H9 (cell line): ENCODE measurements at regions not wholly inside any gene's neighbourhood (a gene's known extent, or its start where the extent isn't known, plus 50 kb on each side); places are given as distances from the start of the nearest gene placed in this dataset.

Source experiments
- DNase-seq: peaks from one replicate; pipeline ENCODE4 v3.0.0-alpha.2; 2017
- H2AFZ ChIP-seq: one replicate; pipeline ENCODE4 v1.6.1; 2013; ENCODE audit warnings: mild to moderate bottlenecking, low read length, control low read depth, moderate library complexity
- H2AK5ac ChIP-seq: 2 replicates; pipeline ENCODE4 v1.6.1; 2013; ENCODE audit warnings: low read length, control low read depth, mixed read lengths; ENCODE audit not compliant: insufficient read length
- H2BK120ac ChIP-seq: one replicate; pipeline ENCODE4 v1.6.1; 2013; ENCODE audit warnings: low read depth, mild to moderate bottlenecking, low read length, control low read depth, inconsistent platforms; ENCODE audit not compliant: poor library complexity, severe bottlenecking
- H2BK12ac ChIP-seq: 2 replicates; pipeline ENCODE4 v1.6.1; 2013; ENCODE audit warnings: low read length, control low read depth, mixed read lengths, low read depth; ENCODE audit not compliant: insufficient read length
- H2BK15ac ChIP-seq: 2 replicates; pipeline ENCODE4 v1.6.1; 2013; ENCODE audit warnings: low read depth, low read length, control low read depth
- H2BK20ac ChIP-seq: one replicate; pipeline ENCODE4 v1.6.1; 2013; ENCODE audit warnings: low read depth, mild to moderate bottlenecking, low read length, control low read depth, inconsistent platforms; ENCODE audit not compliant: poor library complexity, severe bottlenecking
- H2BK5ac ChIP-seq: 2 replicates; pipeline ENCODE4 v1.6.1; 2013; ENCODE audit warnings: low read length, control low read depth, mixed read lengths; ENCODE audit not compliant: insufficient read length
- H3K14ac ChIP-seq: 2 replicates; pipeline ENCODE4 v1.6.1; 2013; ENCODE audit warnings: low read length, control low read depth; ENCODE audit not compliant: insufficient read depth
- H3K18ac ChIP-seq: 2 replicates; pipeline ENCODE4 v1.6.1; 2013; ENCODE audit warnings: low read depth, mild to moderate bottlenecking, mixed read lengths, low read length, control low read depth; ENCODE audit not compliant: insufficient read length
- H3K23ac ChIP-seq: 2 replicates; pipeline ENCODE4 v1.6.1; 2013; ENCODE audit warnings: low read length, control low read depth, mixed read lengths, low read depth; ENCODE audit not compliant: insufficient read length
- H3K23me2 ChIP-seq: 2 replicates; pipeline ENCODE4 v1.6.1; 2013; ENCODE audit warnings: low read depth, mild to moderate bottlenecking, mixed read lengths, low read length, control low read depth; ENCODE audit not compliant: insufficient read length, poor library complexity, severe bottlenecking
- H3K27ac ChIP-seq: 2 replicates; pipeline ENCODE4 v1.5.1; 2013; ENCODE audit warnings: low read length, control low read depth, mixed read lengths, low read depth; ENCODE audit not compliant: insufficient read length
- H3K27me3 ChIP-seq: 2 replicates; pipeline ENCODE4 v1.6.1; 2013; ENCODE audit warnings: low read length, control low read depth, inconsistent platforms; ENCODE audit not compliant: insufficient read depth
- H3K4ac ChIP-seq: 2 replicates; pipeline ENCODE4 v1.6.1; 2013; ENCODE audit warnings: low read depth, mild to moderate bottlenecking, control low read depth, inconsistent platforms, low read length, moderate library complexity
- H3K4me1 ChIP-seq: 2 replicates; pipeline ENCODE4 v1.6.1; 2013; ENCODE audit warnings: low read length, control low read depth, inconsistent platforms; ENCODE audit not compliant: insufficient read depth
- H3K4me2 ChIP-seq: 2 replicates; pipeline ENCODE4 v1.6.1; 2013; ENCODE audit warnings: low read length, control low read depth, mixed read lengths; ENCODE audit not compliant: insufficient read length, insufficient read depth
- H3K56ac ChIP-seq: 2 replicates; pipeline ENCODE4 v1.6.1; 2013; ENCODE audit warnings: low read depth, mild to moderate bottlenecking, mixed read lengths, low read length, control low read depth; ENCODE audit not compliant: insufficient read length
- H3K79me1 ChIP-seq: 2 replicates; pipeline ENCODE4 v1.6.1; 2013; ENCODE audit warnings: low read depth, mild to moderate bottlenecking, moderate library complexity, low read length, control low read depth, inconsistent platforms; ENCODE audit not compliant: insufficient read depth, poor library complexity, severe bottlenecking
- H3K79me2 ChIP-seq: 2 replicates; pipeline ENCODE4 v1.6.1; 2013; ENCODE audit warnings: low read length, control low read depth, inconsistent platforms; ENCODE audit not compliant: insufficient read depth
- H3K9ac ChIP-seq: 2 replicates; pipeline ENCODE4 v1.6.1; 2013; ENCODE audit warnings: low read length, control low read depth, mixed read lengths; ENCODE audit not compliant: insufficient read length; ENCODE audit errors: extremely low read depth
- H3K9me3 ChIP-seq: one replicate; pipeline ENCODE4 v1.6.1; 2013; ENCODE audit warnings: low read depth, low read length, inconsistent platforms; ENCODE audit not compliant: control insufficient read depth
- H3T11ph ChIP-seq: one replicate; pipeline ENCODE4 v1.6.1; 2013; ENCODE audit warnings: mild to moderate bottlenecking, low read length, control low read depth, inconsistent platforms
- H4K20me1 ChIP-seq: one replicate; pipeline ENCODE4 v1.6.1; 2013; ENCODE audit not compliant: control insufficient read depth, insufficient read length, insufficient read depth
- H4K5ac ChIP-seq: 2 replicates; pipeline ENCODE4 v1.6.1; 2013; ENCODE audit warnings: low read depth, mild to moderate bottlenecking, mixed read lengths, low read length, control low read depth; ENCODE audit not compliant: insufficient read length
- H4K8ac ChIP-seq: replicated peaks from 2 replicates; pipeline ENCODE4 v1.6.1; 2013; ENCODE audit warnings: low read length, control low read depth, mixed read lengths, low read depth; ENCODE audit not compliant: insufficient read length
- H4K91ac ChIP-seq: 2 replicates; pipeline ENCODE4 v1.6.1; 2013; ENCODE audit warnings: low read depth, mild to moderate bottlenecking, moderate library complexity, mixed read lengths, low read length, control low read depth; ENCODE audit not compliant: insufficient read length
- H3K27ac Mint-ChIP-seq, 3 experiments: 2 replicates in 2 of 3; 3 replicates in 1 of 3; pipeline ENCODE4 v1.8.0; 2020 to 2021; ENCODE audit warnings: mixed read lengths in 3 of 3, mild to moderate bottlenecking in 1 of 3, moderate library complexity in 1 of 3
- H3K27me3 Mint-ChIP-seq: 2 replicates; pipeline ENCODE4 v1.8.0; 2021; ENCODE audit warnings: low read depth, mild to moderate bottlenecking, moderate library complexity, mixed read lengths
- H3K36me3 Mint-ChIP-seq, 3 experiments: 2 replicates in 2 of 3; 3 replicates in 1 of 3; pipeline ENCODE4 v1.8.0; 2020 to 2021; ENCODE audit warnings: low read depth in 3 of 3, mixed read lengths in 3 of 3; ENCODE audit not compliant: insufficient read depth in 1 of 3
- H3K4me1 Mint-ChIP-seq, 2 experiments: 2 replicates each; pipeline ENCODE4 v1.8.0; 2020; ENCODE audit warnings: mixed read lengths in 2 of 2
- H3K4me3 Mint-ChIP-seq, 2 experiments: 2 replicates in 1 of 2; 3 replicates in 1 of 2; pipeline ENCODE4 v1.8.0; 2020 to 2021; ENCODE audit warnings: mild to moderate bottlenecking in 2 of 2, mixed read lengths in 2 of 2, moderate library complexity in 1 of 2
- H3K9me3 Mint-ChIP-seq, 2 experiments: 2 replicates in 1 of 2; 3 replicates in 1 of 2; pipeline ENCODE4 v1.8.0; 2020; ENCODE audit warnings: mild to moderate bottlenecking in 2 of 2, mixed read lengths in 2 of 2, moderate library complexity in 1 of 2
- WGBS: extraction: QIAGEN DNeasy Blood & Tissue Kit; methylation state at CpG from one replicate; pipeline ENCODE4 v1.1.7; 2013; ENCODE audit warnings: missing lambda C conversion rate, low lambda C conversion rate, mixed read lengths; ENCODE audit not compliant: insufficient read length; ENCODE audit errors: extremely low coverage; 5-methylcytosine and 5-hydroxymethylcytosine counted together
- TF ChIP-seq, protein P1 (sequence below): fragments of 200-600 bp; sonication (generic); conservative IDR thresholded peaks from 3 replicates; pipeline ENCODE4 v1.8.0; 2021; ENCODE audit warnings: antibody characterized with exemption, mild to moderate bottlenecking

GRCh38 chr9:2524601-2525000, 97.0 kb upstream of the VLDLR start:
- Mint-ChIP-seq H3K36me3 (peaks cover 25 to 45% (median 29%) of the 10 kb centered on the region in 3 experiments), H3K27me3 (no peaks in the 10 kb centered on the region), H3K4me1 (peaks cover 4 to 12% of the 10 kb centered on the region in 2 experiments), H3K4me3 (no peak overlapping the region), H3K27ac (no peak overlapping the region), H3K9me3 (peaks cover 5 to 13% of the 10 kb centered on the region in 2 experiments)
- DNase-seq, result no peak
- no peak overlapping the region for H4K91ac ChIP-seq
- no peak overlapping the region for H3K18ac ChIP-seq
- H2BK12ac ChIP-seq, result no peak overlapping the region
- no peak overlapping the region for H2AK5ac ChIP-seq
- H2BK15ac ChIP-seq, result no peak overlapping the region
- H3K56ac ChIP-seq, result no peak overlapping the region
- H3K9ac ChIP-seq, result no peak overlapping the region
- H3K79me1 ChIP-seq, result no peaks in the 10 kb centered on the region
- no peak overlapping the region for H3K4me2 ChIP-seq
- no peaks in the 10 kb centered on the region for H3K27me3 ChIP-seq
- no peak overlapping the region for H2AFZ ChIP-seq
- H3K4me1 ChIP-seq, result peaks cover 3% of the 10 kb centered on the region; the same call in 1 of the 2 replicates
- H2BK20ac ChIP-seq, result no peak overlapping the region
- H2BK120ac ChIP-seq, result no peak overlapping the region
- no peaks in the 10 kb centered on the region for H3K23me2 ChIP-seq
- H2BK5ac ChIP-seq, result no peak overlapping the region
- H3K14ac ChIP-seq, result no peak overlapping the region
- H3K4ac ChIP-seq, result no peak overlapping the region
- no peaks in the 10 kb centered on the region for H3K79me2 ChIP-seq
- H4K8ac ChIP-seq, result no peak overlapping the region
- H3K9me3 ChIP-seq, result no peaks in the 10 kb centered on the region
- no peak overlapping the region for H3K27ac ChIP-seq
- H3K23ac ChIP-seq, result no peak overlapping the region
- TF ChIP-seq, protein P1, sequence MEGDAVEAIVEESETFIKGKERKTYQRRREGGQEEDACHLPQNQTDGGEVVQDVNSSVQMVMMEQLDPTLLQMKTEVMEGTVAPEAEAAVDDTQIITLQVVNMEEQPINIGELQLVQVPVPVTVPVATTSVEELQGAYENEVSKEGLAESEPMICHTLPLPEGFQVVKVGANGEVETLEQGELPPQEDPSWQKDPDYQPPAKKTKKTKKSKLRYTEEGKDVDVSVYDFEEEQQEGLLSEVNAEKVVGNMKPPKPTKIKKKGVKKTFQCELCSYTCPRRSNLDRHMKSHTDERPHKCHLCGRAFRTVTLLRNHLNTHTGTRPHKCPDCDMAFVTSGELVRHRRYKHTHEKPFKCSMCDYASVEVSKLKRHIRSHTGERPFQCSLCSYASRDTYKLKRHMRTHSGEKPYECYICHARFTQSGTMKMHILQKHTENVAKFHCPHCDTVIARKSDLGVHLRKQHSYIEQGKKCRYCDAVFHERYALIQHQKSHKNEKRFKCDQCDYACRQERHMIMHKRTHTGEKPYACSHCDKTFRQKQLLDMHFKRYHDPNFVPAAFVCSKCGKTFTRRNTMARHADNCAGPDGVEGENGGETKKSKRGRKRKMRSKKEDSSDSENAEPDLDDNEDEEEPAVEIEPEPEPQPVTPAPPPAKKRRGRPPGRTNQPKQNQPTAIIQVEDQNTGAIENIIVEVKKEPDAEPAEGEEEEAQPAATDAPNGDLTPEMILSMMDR, result no peak
- no peaks in the 10 kb centered on the region for H4K20me1 ChIP-seq
- H3T11ph ChIP-seq, result no peak overlapping the region
- no CpG with 5 or more reads among the region's 3 CpGs for WGBS
- H4K5ac ChIP-seq, result no peak overlapping the region
